ENCODE measurements at regions not wholly inside any gene's neighbourhood (a gene's known extent, or its start where the extent isn't known, plus 50 kb on each side); places are given as distances from the start of the nearest gene placed in this dataset.
"Not testable (repeated sequence)": the region's sequence is repeated elsewhere in the genome, so short reads cannot be mapped to it uniquely, and the experiment has no call there.

- H3K9me3 ChIP-seq, result no peaks in the 10 kb centered on the region
- no peaks in the 10 kb centered on the region for H3K27me3 ChIP-seq
- TF ChIP-seq POLR2A (IDR thresholded peaks at IDR 0.05), result no peak
- no peak for TF ChIP-seq CTCF (IDR thresholded peaks at IDR 0.05)
- H3K27ac ChIP-seq, result no peak overlapping the region
- no peaks in the 10 kb centered on the region for H3K4me1 ChIP-seq
- intact Hi-C loops (cut with DNase I), result no loop called here
- 63 to 77% methylated on average over 1 of the region's 1 CpG for WGBS, 2 donors
- H3K4me3 ChIP-seq (replicated peaks in 1 of 3), result no peak overlapping the region
- DNase-seq, result no peak
- H3K36me3 ChIP-seq, result no peaks in the 10 kb centered on the region
These were observed 411.6 kb downstream of the CCER1 start for GRCh38 chr12:90543374-90543773.

GRCh38 chr12:90542852-90543251 lies 412.1 kb downstream of the CCER1 start:
- H3K4me3 ChIP-seq (replicated peaks in 1 of 3); H3K9me3 ChIP-seq; H3K4me1 ChIP-seq; H3K36me3 ChIP-seq; H3K27ac ChIP-seq; H3K27me3 ChIP-seq; intact Hi-C loops (cut with DNase I); DNase-seq: not testable (repeated sequence)
- 20 to 58% methylated on average over 1 of the region's 1 CpG for WGBS, 2 donors

- intact Hi-C loops (cut with DNase I); H3K4me1 ChIP-seq; DNase-seq; H3K9me3 ChIP-seq; H3K27me3 ChIP-seq; H3K36me3 ChIP-seq; H3K27ac ChIP-seq; H3K4me3 ChIP-seq (replicated peaks in 1 of 3): not testable (repeated sequence)
- 88 to 89% methylated on average over 1 of the region's 1 CpG for WGBS, 2 donors
These were observed 421.1 kb downstream of the CCER1 start for GRCh38 chr12:90533828-90534227.

- intact Hi-C loops (cut with DNase I), result no loop called here
- DNase-seq, result no peak
- WGBS, 2 donors, result 53 to 64% methylated on average over 3 of the region's 3 CpGs
- Histone ChIP-seq H3K36me3 (no peaks in the 10 kb centered on the region), H3K27me3 (no peaks in the 10 kb centered on the region), H3K27ac (no peak overlapping the region), H3K4me1 (no peaks in the 10 kb centered on the region), H3K9me3 (no peaks in the 10 kb centered on the region), H3K4me3 (replicated peaks in 1 of 3) (no peak overlapping the region)
- TF ChIP-seq POLR2A (IDR thresholded peaks at IDR 0.05) (no peak), CTCF (IDR thresholded peaks at IDR 0.05) (no peak)
These were observed 434.8 kb downstream of the CCER1 start for GRCh38 chr12:90520002-90520734.

DNA sequence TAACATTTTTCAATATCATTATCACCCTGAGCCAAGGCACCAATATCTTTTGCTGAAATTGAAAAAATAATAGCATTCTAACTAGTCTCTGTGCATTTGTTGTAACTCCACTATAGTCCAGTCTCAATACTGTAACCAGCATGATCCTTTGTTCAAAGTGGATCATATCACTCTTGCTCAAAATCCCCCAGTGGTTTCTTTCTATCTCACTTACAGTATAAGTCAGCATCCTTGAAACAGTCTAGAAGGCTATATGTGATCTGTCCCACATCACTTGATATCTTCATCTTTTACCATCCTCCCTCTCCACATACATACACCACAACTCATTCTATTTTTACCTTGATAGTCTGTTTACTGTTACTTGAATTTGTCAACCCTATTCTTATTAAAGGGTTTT lies 435.7 kb downstream of the CCER1 start:
- H3K9me3 ChIP-seq, result no peaks in the 10 kb centered on the region
- peaks cover 0 to 1% of the 10 kb centered on the region in 2 donors for H3K4me1 ChIP-seq
- no peak overlapping the region for H3K27ac ChIP-seq
- DNase-seq, result no peak
- intact Hi-C loops (cut with DNase I), result no loop called here
- TF ChIP-seq POLR2A (IDR thresholded peaks at IDR 0.05) (no peak), CTCF (IDR thresholded peaks at IDR 0.05) (no peak)
- H3K4me3 ChIP-seq (replicated peaks in 1 of 3), result no peak overlapping the region
- H3K27me3 ChIP-seq, result no peaks in the 10 kb centered on the region
- no peaks in the 10 kb centered on the region for H3K36me3 ChIP-seq

DNA sequence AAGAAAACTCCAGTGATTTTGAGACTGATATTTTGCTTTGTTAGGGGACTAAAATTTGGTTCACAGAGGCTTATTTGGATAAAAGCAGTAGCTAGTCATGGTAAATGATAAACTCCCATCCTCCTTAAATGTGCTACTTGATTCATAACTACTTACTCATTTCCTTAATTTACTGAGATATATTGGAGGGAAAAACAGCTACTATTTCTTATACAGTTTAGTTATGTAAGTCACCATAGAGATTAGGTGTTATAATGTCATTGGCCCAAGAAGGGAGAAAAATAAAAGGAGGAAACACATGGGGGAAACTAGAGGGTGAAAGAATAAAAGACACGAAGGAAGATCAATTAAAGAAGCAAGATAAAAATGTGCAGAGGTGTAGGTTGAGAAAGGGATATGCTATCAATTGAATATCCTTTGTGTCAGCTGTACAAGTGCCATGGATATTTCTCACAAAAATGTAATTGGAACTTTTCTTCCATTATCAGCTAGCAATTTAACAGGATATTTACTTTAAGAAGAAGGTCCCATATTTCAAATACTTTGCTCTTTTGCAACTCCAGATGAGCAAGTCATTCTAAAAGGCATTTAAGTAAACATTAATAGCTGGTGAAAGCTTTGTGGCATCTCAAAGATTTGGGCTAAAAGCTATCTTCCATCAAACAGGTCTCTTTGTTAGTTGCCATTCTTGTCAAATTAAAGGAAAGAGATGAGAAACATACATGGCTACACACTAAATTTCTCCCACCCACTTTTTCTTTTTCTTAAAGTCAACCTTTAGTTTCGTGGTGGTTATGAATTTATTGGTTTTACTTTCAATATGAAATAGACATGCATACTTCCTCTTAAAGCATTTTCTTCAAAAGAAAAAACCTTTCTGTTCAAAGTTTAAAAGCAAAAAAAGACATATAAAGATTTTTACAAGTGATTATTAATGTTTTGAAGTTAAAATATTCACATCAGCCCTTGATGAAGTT lies 439.5 kb downstream of the CCER1 start:
- DNase-seq, result no peak
- H3K27me3 ChIP-seq, result no peaks in the 10 kb centered on the region
- 82 to 88% methylated on average over 2 of the region's 2 CpGs for WGBS, 2 donors
- no peak overlapping the region for H3K27ac ChIP-seq
- intact Hi-C loops (cut with DNase I), result no loop called here
- TF ChIP-seq CTCF (IDR thresholded peaks at IDR 0.05) (no peak), POLR2A (IDR thresholded peaks at IDR 0.05) (no peak)
- no peak overlapping the region for H3K4me3 ChIP-seq (replicated peaks in 1 of 3)
- H3K36me3 ChIP-seq, result no peaks in the 10 kb centered on the region
- peaks cover 0 to 3% of the 10 kb centered on the region in 2 donors for H3K4me1 ChIP-seq
- H3K9me3 ChIP-seq, result no peaks in the 10 kb centered on the region

All from thyroid gland (tissue), 4 donors.